ENCODE measurements at regions not wholly inside any gene's neighbourhood (a gene's known extent, or its start where the extent isn't known, plus 50 kb on each side); places are given as distances from the start of the nearest gene placed in this dataset.

GRCh38 chr1:238073991-238074390 is 183.3 kb upstream of the ZP4 start:
- H3K4me3 ChIP-seq (ENCODE audit: extremely low read depth, insufficient read depth, low read length, poor library complexity, severe bottlenecking): no peak overlapping the region
- H3K9me3 ChIP-seq (ENCODE audit: control insufficient read depth, low read length): no peaks in the 10 kb centered on the region
- H3K36me3 ChIP-seq (ENCODE audit: control insufficient read depth, insufficient read depth, low read length): no peaks in the 10 kb centered on the region
- H3K27ac ChIP-seq (ENCODE audit: low read depth, low read length, severe bottlenecking): no peak overlapping the region
- no peaks in the 10 kb centered on the region for H3K4me1 ChIP-seq (ENCODE audit: control insufficient read depth, insufficient read depth, low read length, poor library complexity, severe bottlenecking)
- WGBS, 2 experiments (ENCODE audit: insufficient coverage in 2 of 2): no CpG with 5 or more reads among the region's 1 CpG

GRCh38 chr1:238071061-238071460 is 180.3 kb upstream of the ZP4 start:
- no CpG with 5 or more reads among the region's 3 CpGs for WGBS, 2 experiments (ENCODE audit: insufficient coverage in 2 of 2)
- H3K27ac ChIP-seq (ENCODE audit: low read depth, low read length, severe bottlenecking): no peak overlapping the region

GRCh38 chr1:238063454-238063853 is 172.7 kb upstream of the ZP4 start:
- 100% methylated on average over 3 to 4 of the region's 4 CpGs for WGBS, 2 experiments (ENCODE audit: insufficient coverage in 2 of 2)
- Histone ChIP-seq H3K9me3 (ENCODE audit: control insufficient read depth, low read length) (no peaks in the 10 kb centered on the region), H3K4me1 (ENCODE audit: control insufficient read depth, insufficient read depth, low read length, poor library complexity, severe bottlenecking) (peaks cover 7% of the 10 kb centered on the region), H3K36me3 (ENCODE audit: control insufficient read depth, insufficient read depth, low read length) (no peaks in the 10 kb centered on the region), H3K27ac (ENCODE audit: low read depth, low read length, severe bottlenecking) (no peak overlapping the region), H3K4me3 (ENCODE audit: extremely low read depth, insufficient read depth, low read length, poor library complexity, severe bottlenecking) (no peak overlapping the region)

More at GRCh38 chr1:238071061-238071460, 180.3 kb upstream of the ZP4 start:
- no peak overlapping the region for H3K4me3 ChIP-seq (ENCODE audit: extremely low read depth, insufficient read depth, low read length, poor library complexity, severe bottlenecking)
- no peaks in the 10 kb centered on the region for H3K4me1 ChIP-seq (ENCODE audit: control insufficient read depth, insufficient read depth, low read length, poor library complexity, severe bottlenecking)
- no peaks in the 10 kb centered on the region for H3K36me3 ChIP-seq (ENCODE audit: control insufficient read depth, insufficient read depth, low read length)
- no peaks in the 10 kb centered on the region for H3K9me3 ChIP-seq (ENCODE audit: control insufficient read depth, low read length)

GRCh38 chr1:238061967-238062613 is 171.4 kb upstream of the ZP4 start:
- Histone ChIP-seq H3K9me3 (ENCODE audit: control insufficient read depth, low read length) (no peaks in the 10 kb centered on the region), H3K4me1 (ENCODE audit: control insufficient read depth, insufficient read depth, low read length, poor library complexity, severe bottlenecking) (peaks cover 7% of the 10 kb centered on the region), H3K4me3 (ENCODE audit: extremely low read depth, insufficient read depth, low read length, poor library complexity, severe bottlenecking) (no peak overlapping the region), H3K36me3 (ENCODE audit: control insufficient read depth, insufficient read depth, low read length) (no peaks in the 10 kb centered on the region), H3K27ac (ENCODE audit: low read depth, low read length, severe bottlenecking) (peak overlapping the region; percentile 43)
- 67 to 100% methylated on average over 1 of the region's 3 CpGs for WGBS, 2 experiments (ENCODE audit: insufficient coverage in 2 of 2)

- H3K27ac ChIP-seq (ENCODE audit: low read depth, low read length, severe bottlenecking): no peak overlapping the region
- no peak overlapping the region for H3K4me3 ChIP-seq (ENCODE audit: extremely low read depth, insufficient read depth, low read length, poor library complexity, severe bottlenecking)
- WGBS, 2 experiments (ENCODE audit: insufficient coverage in 2 of 2): 50 to 71% methylated on average over 1 of the region's 2 CpGs
- H3K9me3 ChIP-seq (ENCODE audit: control insufficient read depth, low read length): no peaks in the 10 kb centered on the region
- no peaks in the 10 kb centered on the region for H3K36me3 ChIP-seq (ENCODE audit: control insufficient read depth, insufficient read depth, low read length)
- peaks cover 7% of the 10 kb centered on the region for H3K4me1 ChIP-seq (ENCODE audit: control insufficient read depth, insufficient read depth, low read length, poor library complexity, severe bottlenecking)
Measured at GRCh38 chr1:238060061-238060460, 169.3 kb upstream of the ZP4 start.

GRCh38 chr1:238052496-238053266 is 162.0 kb upstream of the ZP4 start:
- Histone ChIP-seq H3K27ac (ENCODE audit: low read depth, low read length, severe bottlenecking) (no peak overlapping the region), H3K4me1 (ENCODE audit: control insufficient read depth, insufficient read depth, low read length, poor library complexity, severe bottlenecking) (no peaks in the 10 kb centered on the region), H3K36me3 (ENCODE audit: control insufficient read depth, insufficient read depth, low read length) (no peaks in the 10 kb centered on the region), H3K4me3 (ENCODE audit: extremely low read depth, insufficient read depth, low read length, poor library complexity, severe bottlenecking) (no peak overlapping the region), H3K9me3 (ENCODE audit: control insufficient read depth, low read length) (no peaks in the 10 kb centered on the region)
- 89 to 90% methylated on average over 2 of the region's 4 CpGs for WGBS, 2 experiments (ENCODE audit: insufficient coverage in 2 of 2)

GRCh38 chr1:238029126-238029525 is 138.4 kb upstream of the ZP4 start:
- no peaks in the 10 kb centered on the region for H3K4me1 ChIP-seq (ENCODE audit: control insufficient read depth, insufficient read depth, low read length, poor library complexity, severe bottlenecking)
- no peak overlapping the region for H3K27ac ChIP-seq (ENCODE audit: low read depth, low read length, severe bottlenecking)
- H3K4me3 ChIP-seq (ENCODE audit: extremely low read depth, insufficient read depth, low read length, poor library complexity, severe bottlenecking): no peak overlapping the region
- no peaks in the 10 kb centered on the region for H3K36me3 ChIP-seq (ENCODE audit: control insufficient read depth, insufficient read depth, low read length)
- no peaks in the 10 kb centered on the region for H3K9me3 ChIP-seq (ENCODE audit: control insufficient read depth, low read length)
- WGBS, 2 experiments (ENCODE audit: insufficient coverage in 2 of 2): 93 to 100% methylated on average over 1 of the region's 1 CpG

- Histone ChIP-seq H3K9me3 (ENCODE audit: control insufficient read depth, low read length) (no peaks in the 10 kb centered on the region), H3K36me3 (ENCODE audit: control insufficient read depth, insufficient read depth, low read length) (no peaks in the 10 kb centered on the region), H3K4me3 (ENCODE audit: extremely low read depth, insufficient read depth, low read length, poor library complexity, severe bottlenecking) (no peak overlapping the region), H3K27ac (ENCODE audit: low read depth, low read length, severe bottlenecking) (no peak overlapping the region), H3K4me1 (ENCODE audit: control insufficient read depth, insufficient read depth, low read length, poor library complexity, severe bottlenecking) (no peaks in the 10 kb centered on the region)
- 86% methylated on average over 1 of the region's 2 CpGs for WGBS, 2 experiments (ENCODE audit: insufficient coverage in 2 of 2)
Measured at GRCh38 chr1:238027366-238027765, 136.6 kb upstream of the ZP4 start.

GRCh38 chr1:238023137-238023536 is 132.4 kb upstream of the ZP4 start:
- WGBS, 2 experiments (ENCODE audit: insufficient coverage in 2 of 2): no CpG with 5 or more reads among the region's 1 CpG
- Histone ChIP-seq H3K4me1 (ENCODE audit: control insufficient read depth, insufficient read depth, low read length, poor library complexity, severe bottlenecking) (no peaks in the 10 kb centered on the region), H3K27ac (ENCODE audit: low read depth, low read length, severe bottlenecking) (no peak overlapping the region), H3K36me3 (ENCODE audit: control insufficient read depth, insufficient read depth, low read length) (no peaks in the 10 kb centered on the region), H3K9me3 (ENCODE audit: control insufficient read depth, low read length) (no peaks in the 10 kb centered on the region), H3K4me3 (ENCODE audit: extremely low read depth, insufficient read depth, low read length, poor library complexity, severe bottlenecking) (no peak overlapping the region)

GRCh38 chr1:238018214-238018613 is 127.5 kb upstream of the ZP4 start:
- no peaks in the 10 kb centered on the region for H3K4me1 ChIP-seq (ENCODE audit: control insufficient read depth, insufficient read depth, low read length, poor library complexity, severe bottlenecking)
- no CpG with 5 or more reads among the region's 2 CpGs for WGBS, 2 experiments (ENCODE audit: insufficient coverage in 2 of 2)
- H3K27ac ChIP-seq (ENCODE audit: low read depth, low read length, severe bottlenecking): no peak overlapping the region
- H3K4me3 ChIP-seq (ENCODE audit: extremely low read depth, insufficient read depth, low read length, poor library complexity, severe bottlenecking): no peak overlapping the region
- no peaks in the 10 kb centered on the region for H3K36me3 ChIP-seq (ENCODE audit: control insufficient read depth, insufficient read depth, low read length)
- no peaks in the 10 kb centered on the region for H3K9me3 ChIP-seq (ENCODE audit: control insufficient read depth, low read length)

GRCh38 chr1:238006779-238007178 is 116.1 kb upstream of the ZP4 start:
- no peaks in the 10 kb centered on the region for H3K4me1 ChIP-seq (ENCODE audit: control insufficient read depth, insufficient read depth, low read length, poor library complexity, severe bottlenecking)
- H3K27ac ChIP-seq (ENCODE audit: low read depth, low read length, severe bottlenecking): no peak overlapping the region
- WGBS, 2 experiments (ENCODE audit: insufficient coverage in 2 of 2): 88% methylated on average over 1 of the region's 4 CpGs; no CpG with 5 or more reads in 1 of the 2 experiments
- H3K36me3 ChIP-seq (ENCODE audit: control insufficient read depth, insufficient read depth, low read length): no peaks in the 10 kb centered on the region
- H3K9me3 ChIP-seq (ENCODE audit: control insufficient read depth, low read length): no peaks in the 10 kb centered on the region
- H3K4me3 ChIP-seq (ENCODE audit: extremely low read depth, insufficient read depth, low read length, poor library complexity, severe bottlenecking): no peak overlapping the region
